Testis (tissue), 2 donors: ENCODE measurements at regions not wholly inside any gene's neighbourhood (a gene's known extent, or its start where the extent isn't known, plus 50 kb on each side); places are given as distances from the start of the nearest gene placed in this dataset.

ENCODE experiments used
- POLR2A ChIP-seq: fragments of 450-650 bp; IDR thresholded peaks from one replicate; pipeline ENCODE4 v1.6.1; 2017; ENCODE audit warnings: antibody characterized with exemption, mild to moderate bottlenecking, moderate library complexity
- TF ChIP-seq, protein P1 (sequence below), 3 experiments: fragments of 450-650 bp in 2 of 3; fragments of 200-600 bp in 1 of 3; sonication (generic) in 1 of 3; IDR thresholded peaks; one replicate each; pipeline ENCODE4 v1.5.1; 2016 to 2019; ENCODE audit warnings: antibody characterized with exemption in 3 of 3, mild to moderate bottlenecking in 2 of 3, moderate library complexity in 1 of 3

DNA sequence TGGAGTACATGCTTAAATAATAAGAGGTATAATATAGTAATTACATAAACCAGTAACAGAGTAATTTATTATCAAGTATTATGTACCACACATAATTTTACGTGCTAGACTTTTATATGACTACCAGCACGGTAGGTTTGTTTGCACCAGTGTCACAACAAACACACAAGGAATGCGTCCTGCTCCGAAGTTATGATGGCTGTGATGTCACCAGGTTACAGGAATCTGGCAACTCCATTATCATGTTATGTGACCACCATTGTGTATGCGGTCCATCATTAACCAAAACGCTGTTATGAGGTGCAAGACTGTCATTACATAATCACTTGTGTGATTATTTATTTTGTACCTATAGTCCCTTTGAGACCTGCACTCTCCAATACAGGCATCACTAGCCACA is 235.2 kb upstream of the PMEPA1 start:
- TF ChIP-seq, protein P1, sequence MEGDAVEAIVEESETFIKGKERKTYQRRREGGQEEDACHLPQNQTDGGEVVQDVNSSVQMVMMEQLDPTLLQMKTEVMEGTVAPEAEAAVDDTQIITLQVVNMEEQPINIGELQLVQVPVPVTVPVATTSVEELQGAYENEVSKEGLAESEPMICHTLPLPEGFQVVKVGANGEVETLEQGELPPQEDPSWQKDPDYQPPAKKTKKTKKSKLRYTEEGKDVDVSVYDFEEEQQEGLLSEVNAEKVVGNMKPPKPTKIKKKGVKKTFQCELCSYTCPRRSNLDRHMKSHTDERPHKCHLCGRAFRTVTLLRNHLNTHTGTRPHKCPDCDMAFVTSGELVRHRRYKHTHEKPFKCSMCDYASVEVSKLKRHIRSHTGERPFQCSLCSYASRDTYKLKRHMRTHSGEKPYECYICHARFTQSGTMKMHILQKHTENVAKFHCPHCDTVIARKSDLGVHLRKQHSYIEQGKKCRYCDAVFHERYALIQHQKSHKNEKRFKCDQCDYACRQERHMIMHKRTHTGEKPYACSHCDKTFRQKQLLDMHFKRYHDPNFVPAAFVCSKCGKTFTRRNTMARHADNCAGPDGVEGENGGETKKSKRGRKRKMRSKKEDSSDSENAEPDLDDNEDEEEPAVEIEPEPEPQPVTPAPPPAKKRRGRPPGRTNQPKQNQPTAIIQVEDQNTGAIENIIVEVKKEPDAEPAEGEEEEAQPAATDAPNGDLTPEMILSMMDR (IDR thresholded peaks at IDR 0.05) = no peak
- no peak for TF ChIP-seq POLR2A
